HG02884 (cell line): ENCODE measurements at regions not wholly inside any gene's neighbourhood (a gene's known extent, or its start where the extent isn't known, plus 50 kb on each side); places are given as distances from the start of the nearest gene placed in this dataset.

Experiments used
- ATAC-seq: cut with Tn5 transposase; IDR thresholded peaks from one replicate; pipeline ENCODE4 v1.9.1; 2021; ENCODE audit warnings: mild to moderate bottlenecking, moderate library complexity; ENCODE audit not compliant: unreplicated experiment

- no peak for ATAC-seq
Observed at GRCh38 chr9:88786291-88787079, 204.8 kb upstream of the S1PR3 start.

GRCh38 chr9:88789785-88790184, 201.5 kb upstream of the S1PR3 start:
- ATAC-seq = no peak

GRCh38 chr9:88791105-88791805, 200.0 kb upstream of the S1PR3 start:
- ATAC-seq = no peak

GRCh38 chr9:88792502-88792901, 198.8 kb upstream of the S1PR3 start:
- no peak for ATAC-seq

- ATAC-seq = no peak
Observed at GRCh38 chr9:88794100-88794499, 197.2 kb upstream of the S1PR3 start.

- ATAC-seq = no peak
Observed at GRCh38 chr9:88796947-88797346, 194.3 kb upstream of the S1PR3 start.

- ATAC-seq = no peak
Observed at GRCh38 chr9:88798476-88798875, 192.8 kb upstream of the S1PR3 start.

- no peak for ATAC-seq
Observed at GRCh38 chr9:88799541-88800328, 191.5 kb upstream of the S1PR3 start.

GRCh38 chr9:88800329-88800682, 191.0 kb upstream of the S1PR3 start:
- ATAC-seq = no peak

GRCh38 chr9:88801214-88801796, 190.0 kb upstream of the S1PR3 start:
- no peak for ATAC-seq

- no peak for ATAC-seq
Observed at GRCh38 chr9:88802533-88802932, 188.7 kb upstream of the S1PR3 start.

- ATAC-seq = no peak
Observed at GRCh38 chr9:88803546-88804253, 187.6 kb upstream of the S1PR3 start.

- ATAC-seq = no peak
Observed at GRCh38 chr9:88804254-88804596, 187.0 kb upstream of the S1PR3 start.

GRCh38 chr9:88805217-88805943, 185.9 kb upstream of the S1PR3 start:
- ATAC-seq = no peak

GRCh38 chr9:88807426-88807825, 183.8 kb upstream of the S1PR3 start:
- no peak for ATAC-seq

- ATAC-seq = no peak
Observed at GRCh38 chr9:88808019-88808656, 183.1 kb upstream of the S1PR3 start.

- ATAC-seq = no peak
Observed at GRCh38 chr9:88808761-88809354, 182.4 kb upstream of the S1PR3 start.

- no peak for ATAC-seq
Observed at GRCh38 chr9:88809355-88810161, 181.7 kb upstream of the S1PR3 start.
